GM12865 (cell line): ENCODE measurements at regions not wholly inside any gene's neighbourhood (a gene's known extent, or its start where the extent isn't known, plus 50 kb on each side); places are given as distances from the start of the nearest gene placed in this dataset.

Experiments
- DNase-seq: peaks from one replicate; pipeline ENCODE4 v3.0.0; 2010; ENCODE audit warnings: low read depth
- H3K4me3 ChIP-seq: 2 replicates; pipeline ENCODE4 v1.5.1; 2011; ENCODE audit warnings: mild to moderate bottlenecking, low read depth, low read length, control low read depth
- CTCF ChIP-seq: IDR thresholded peaks from 2 replicates; pipeline ENCODE4 v1.5.1; 2011; ENCODE audit warnings: low read length, control low read depth, low read depth, inconsistent platforms; ENCODE audit not compliant: insufficient read depth; ENCODE audit errors: missing control alignments

GRCh38 chr2:23230885-23231284 lies 154.1 kb upstream of the KLHL29 start:
- no peak for TF ChIP-seq CTCF
- no peak overlapping the region for H3K4me3 ChIP-seq
- no peak for DNase-seq

- no peak overlapping the region for H3K4me3 ChIP-seq
- DNase-seq: no peak
- TF ChIP-seq CTCF: no peak
Measured at GRCh38 chr2:23231865-23232264, 153.1 kb upstream of the KLHL29 start.

- TF ChIP-seq CTCF: no peak
- no peak for DNase-seq
- no peak overlapping the region for H3K4me3 ChIP-seq
Measured at GRCh38 chr2:23235292-23235691, 149.7 kb upstream of the KLHL29 start.

GRCh38 chr2:23235736-23236135 lies 149.2 kb upstream of the KLHL29 start:
- no peak for TF ChIP-seq CTCF

GRCh38 chr2:23237147-23237546 lies 147.8 kb upstream of the KLHL29 start:
- H3K4me3 ChIP-seq: no peak overlapping the region
- no peak for TF ChIP-seq CTCF
- no peak for DNase-seq

More at GRCh38 chr2:23235736-23236135, 149.2 kb upstream of the KLHL29 start:
- DNase-seq: no peak
- H3K4me3 ChIP-seq: no peak overlapping the region

GRCh38 chr2:23238011-23238657 lies 146.8 kb upstream of the KLHL29 start:
- TF ChIP-seq CTCF: no peak

GRCh38 chr2:23239374-23239773 lies 145.6 kb upstream of the KLHL29 start:
- TF ChIP-seq CTCF: no peak
- no peak for DNase-seq
- no peak overlapping the region for H3K4me3 ChIP-seq

More at GRCh38 chr2:23238011-23238657, 146.8 kb upstream of the KLHL29 start:
- DNase-seq: no peak
- H3K4me3 ChIP-seq: no peak overlapping the region
